GM12878 (cell line): ENCODE measurements at regions not wholly inside any gene's neighbourhood (a gene's known extent, or its start where the extent isn't known, plus 50 kb on each side); places are given as distances from the start of the nearest gene placed in this dataset.

Experiments
- ATAC-seq: fragments of 200-7000 bp; cut with Tn5 transposase; 3 replicates; pipeline ENCODE4 v1.9.1; 2020; ENCODE audit warnings: mild to moderate bottlenecking, moderate library complexity
- BruUV-seq: library from RNA; stranded (reverse); fragments of 400-500 nt; replicated peaks from 2 replicates; lab custom pipeline; 2021; lab: Mats Ljungman, UMichigan
- CTCF ChIA-PET: fragments of 300-600 bp; sonication (Branson Sonifier 250); formaldehyde crosslinking; extraction: SDS; loops from one replicate; lab custom pipeline; 2021; ENCODE audit warnings: inconsistent platforms; lab: Yijun Ruan, JAX
- POLR2A ChIA-PET: fragments of 350-600 bp; formaldehyde crosslinking; extraction: SDS; loops from one replicate; lab custom pipeline; 2021; ENCODE audit warnings: inconsistent platforms; lab: Charles Lee
- RAD21 ChIA-PET: fragments of 300-600 bp; sonication (Branson Sonifier 250); formaldehyde crosslinking; loops from one replicate; lab custom pipeline; 2023; ENCODE audit warnings: antibody characterized with exemption; ENCODE audit not compliant: unreplicated experiment; lab: Charles Lee
- SMC1A ChIA-PET: fragments of 300-600 bp; sonication (Branson Sonifier 250); formaldehyde crosslinking; loops from one replicate; lab custom pipeline; 2023; ENCODE audit not compliant: unreplicated experiment, uncharacterized antibody; lab: Charles Lee
- DNase-seq: peaks from one replicate; pipeline ENCODE4 v3.0.0-alpha.2; 2011; ENCODE audit warnings: low read depth, low spot score
- FAIRE-seq: peaks from 3 replicates; lab custom pipeline; 2011; peaks lifted over from hg19 to GRCh38; lab: Jason Lieb, UNC
- H2AFZ ChIP-seq: 2 replicates; pipeline ENCODE4 v1.6.0; 2011; ENCODE audit warnings: low read depth, low read length, control low read depth; ENCODE audit not compliant: control insufficient read depth
- H3K27ac ChIP-seq: 2 replicates; pipeline ENCODE4 v1.5.1; 2011; ENCODE audit warnings: control low read depth; ENCODE audit not compliant: control insufficient read depth, insufficient read depth
- H3K27me3 ChIP-seq, 2 experiments: replicated peaks in 1 of 2; 2 replicates each; pipeline versions ENCODE4 v1.6.0 to v1.6.1; 2011; ENCODE audit warnings: low read length in 1 of 2; ENCODE audit not compliant: control insufficient read depth in 2 of 2, insufficient read depth in 2 of 2
- H3K36me3 ChIP-seq, 2 experiments: 2 replicates each; pipeline ENCODE4 v1.5.1; 2011; ENCODE audit warnings: low read length in 1 of 2; ENCODE audit not compliant: control insufficient read depth in 2 of 2, insufficient read depth in 2 of 2
- H3K4me1 ChIP-seq: 2 replicates; pipeline ENCODE4 v1.6.1; 2011; ENCODE audit warnings: mild to moderate bottlenecking, low read length, moderate library complexity, mixed read lengths; ENCODE audit not compliant: control insufficient read depth, insufficient read depth
- H3K4me2 ChIP-seq: 2 replicates; pipeline ENCODE4 v1.6.0; 2011; ENCODE audit warnings: control low read depth; ENCODE audit not compliant: control insufficient read depth, insufficient read depth
- H3K4me3 ChIP-seq: fragments of 200-600 bp; sonication (generic); 2 replicates; pipeline ENCODE4 v1.5.1; 2016
- H3K79me2 ChIP-seq: 2 replicates; pipeline ENCODE4 v1.6.0; 2011; ENCODE audit warnings: low read length; ENCODE audit not compliant: control insufficient read depth, insufficient read depth
- H3K9ac ChIP-seq: 2 replicates; pipeline ENCODE4 v1.8.0; 2011; ENCODE audit warnings: low read length, control low read depth, mixed read lengths; ENCODE audit not compliant: control insufficient read depth, insufficient read depth
- H3K9me3 ChIP-seq: replicated peaks from 3 replicates; pipeline ENCODE4 v1.5.1; 2011; ENCODE audit warnings: mild to moderate bottlenecking, low read length; ENCODE audit not compliant: control insufficient read depth, insufficient read depth
- H4K20me1 ChIP-seq: 2 replicates; pipeline ENCODE4 v1.6.0; 2011; ENCODE audit not compliant: control insufficient read depth, insufficient read depth
- EP300 ChIP-seq, 2 experiments: fragments of 150-350 bp in 1 of 2; IDR thresholded peaks; 2 replicates each; pipeline ENCODE4 v1.6.1; 2011 to 2012; ENCODE audit warnings: low read depth in 2 of 2, low read length in 2 of 2, borderline replicate concordance in 1 of 2, improper control_type of control experiment in 1 of 2, inconsistent platforms in 1 of 2; ENCODE audit not compliant: control insufficient read depth in 1 of 2
- IKZF1 ChIP-seq: fragments of 450-650 bp; conservative IDR thresholded peaks from 2 replicates; pipeline ENCODE4 v1.6.1; 2017; ENCODE audit warnings: antibody characterized with exemption, mild to moderate bottlenecking
- JUND ChIP-seq: IDR thresholded peaks from 2 replicates; pipeline ENCODE4 v1.6.1; 2012; ENCODE audit warnings: low read depth, mild to moderate bottlenecking, low read length, improper control_type of control experiment, moderate library complexity
- NFIC ChIP-seq: IDR thresholded peaks from 2 replicates; pipeline ENCODE4 v1.6.1; 2012; ENCODE audit warnings: low read depth, mild to moderate bottlenecking, inconsistent platforms, low read length, moderate library complexity
- POU2F2 ChIP-seq: IDR thresholded peaks from 3 replicates; pipeline ENCODE4 v1.6.1; 2011; ENCODE audit warnings: low read depth, mild to moderate bottlenecking, low read length, borderline replicate concordance
- RCOR1 ChIP-seq: conservative IDR thresholded peaks from 2 replicates; pipeline ENCODE4 v1.6.1; 2012; ENCODE audit warnings: low read depth, low read length, improper control_type of control experiment
- SMC3 ChIP-seq: IDR thresholded peaks from 2 replicates; pipeline ENCODE4 v1.6.1; 2011; ENCODE audit warnings: low read length, improper control_type of control experiment, borderline replicate concordance
- ZNF274 ChIP-seq: IDR thresholded peaks from one replicate; pipeline ENCODE4 v1.8.0; 2011; ENCODE audit not compliant: insufficient read length, insufficient read depth
- WGBS: methylation state at CpG from one replicate; pipeline ENCODE4 v1.1.6; 2016; ENCODE audit warnings: low lambda C conversion rate; ENCODE audit not compliant: insufficient replicate concordance, insufficient coverage; ENCODE audit errors: missing lambda C conversion rate; 5-methylcytosine and 5-hydroxymethylcytosine counted together
- in situ Hi-C: fragments of 300-500 bp; cut with MboI; formaldehyde crosslinking; loops from 9 replicates; pipeline ENCODE4 v1.14.3; 2018; ENCODE audit warnings: mixed read lengths
- intact Hi-C: fragments of 100-400 bp; cut with micrococcal nuclease; formaldehyde crosslinking; loops from one replicate; pipeline ENCODE4 v1.14.2; 2022; ENCODE audit not compliant: unreplicated experiment
- TF ChIP-seq, protein P1 (sequence below): fragments of 450-650 bp; formaldehyde crosslinking; IDR thresholded peaks from 2 replicates; pipeline ENCODE4 v1.5.0; 2022; ENCODE audit warnings: mild to moderate bottlenecking, missing genetic modification characterization
- TF ChIP-seq, protein P2 (sequence below): fragments of 450-650 bp; IDR thresholded peaks from 2 replicates; pipeline ENCODE4 v1.6.1; 2018; ENCODE audit warnings: borderline replicate concordance, mild to moderate bottlenecking; ENCODE audit not compliant: partially characterized antibody
- TF ChIP-seq, protein P3 (sequence below): fragments of 450-650 bp; IDR thresholded peaks from 2 replicates; pipeline ENCODE4 v1.6.1; 2017; ENCODE audit warnings: mild to moderate bottlenecking, low read depth, inconsistent platforms; ENCODE audit not compliant: poor library complexity, severe bottlenecking
- TF ChIP-seq, protein P4 (sequence below): fragments of 450-650 bp; IDR thresholded peaks from 2 replicates; pipeline ENCODE4 v1.6.1; 2016; ENCODE audit warnings: mild to moderate bottlenecking
- TF ChIP-seq, protein P5 (sequence below): fragments of 450-650 bp; IDR thresholded peaks from 2 replicates; pipeline ENCODE4 v1.6.1; 2017; ENCODE audit warnings: low read depth, mild to moderate bottlenecking, moderate library complexity

DNA sequence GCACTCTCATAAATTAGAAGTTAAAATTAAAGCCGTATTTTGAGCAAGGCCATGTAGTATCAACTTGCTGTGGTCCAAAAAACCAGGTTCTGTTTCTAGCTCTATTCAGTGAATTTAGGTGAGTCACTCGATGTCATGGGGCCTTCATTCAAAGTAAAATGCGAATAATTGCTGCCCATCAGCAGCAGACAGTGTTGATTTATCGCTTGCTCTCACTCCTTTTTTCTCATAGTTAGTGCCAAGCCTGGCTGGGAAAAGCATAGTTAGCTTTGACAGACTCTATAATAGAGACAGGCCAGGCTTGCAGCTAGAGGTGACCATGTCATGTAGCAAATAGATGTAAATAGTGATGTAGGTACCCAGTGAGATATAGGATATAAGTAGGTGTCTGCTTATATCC is 136.0 kb downstream of the EDN1 start:
- ATAC-seq (no peak), DNase-seq (no peak), FAIRE-seq (no peak)
- Histone ChIP-seq H3K9me3 (no peaks in the 10 kb centered on the region; the same call in 2 of the 3 replicates), H3K9ac (no peak overlapping the region), H3K79me2 (no peaks in the 10 kb centered on the region), H3K4me2 (no peak overlapping the region), H2AFZ (no peak overlapping the region), H3K4me3 (no peak overlapping the region), H3K27me3 (no peaks in the 10 kb centered on the region), H3K27ac (no peak overlapping the region), H4K20me1 (no peaks in the 10 kb centered on the region), H3K36me3 (no peaks in the 10 kb centered on the region), H3K4me1 (no peaks in the 10 kb centered on the region)
- BruUV-seq: no TSS peak
- POLR2A ChIA-PET: no interaction called here
- RAD21 ChIA-PET: no interaction called here
- CTCF ChIA-PET: no interaction called here
- SMC1A ChIA-PET: no interaction called here
- intact Hi-C loops: no loop called here
- in situ Hi-C loops: no loop called here
- WGBS: 40% methylated on average over 4 of the region's 4 CpGs
- TF ChIP-seq, protein P1, sequence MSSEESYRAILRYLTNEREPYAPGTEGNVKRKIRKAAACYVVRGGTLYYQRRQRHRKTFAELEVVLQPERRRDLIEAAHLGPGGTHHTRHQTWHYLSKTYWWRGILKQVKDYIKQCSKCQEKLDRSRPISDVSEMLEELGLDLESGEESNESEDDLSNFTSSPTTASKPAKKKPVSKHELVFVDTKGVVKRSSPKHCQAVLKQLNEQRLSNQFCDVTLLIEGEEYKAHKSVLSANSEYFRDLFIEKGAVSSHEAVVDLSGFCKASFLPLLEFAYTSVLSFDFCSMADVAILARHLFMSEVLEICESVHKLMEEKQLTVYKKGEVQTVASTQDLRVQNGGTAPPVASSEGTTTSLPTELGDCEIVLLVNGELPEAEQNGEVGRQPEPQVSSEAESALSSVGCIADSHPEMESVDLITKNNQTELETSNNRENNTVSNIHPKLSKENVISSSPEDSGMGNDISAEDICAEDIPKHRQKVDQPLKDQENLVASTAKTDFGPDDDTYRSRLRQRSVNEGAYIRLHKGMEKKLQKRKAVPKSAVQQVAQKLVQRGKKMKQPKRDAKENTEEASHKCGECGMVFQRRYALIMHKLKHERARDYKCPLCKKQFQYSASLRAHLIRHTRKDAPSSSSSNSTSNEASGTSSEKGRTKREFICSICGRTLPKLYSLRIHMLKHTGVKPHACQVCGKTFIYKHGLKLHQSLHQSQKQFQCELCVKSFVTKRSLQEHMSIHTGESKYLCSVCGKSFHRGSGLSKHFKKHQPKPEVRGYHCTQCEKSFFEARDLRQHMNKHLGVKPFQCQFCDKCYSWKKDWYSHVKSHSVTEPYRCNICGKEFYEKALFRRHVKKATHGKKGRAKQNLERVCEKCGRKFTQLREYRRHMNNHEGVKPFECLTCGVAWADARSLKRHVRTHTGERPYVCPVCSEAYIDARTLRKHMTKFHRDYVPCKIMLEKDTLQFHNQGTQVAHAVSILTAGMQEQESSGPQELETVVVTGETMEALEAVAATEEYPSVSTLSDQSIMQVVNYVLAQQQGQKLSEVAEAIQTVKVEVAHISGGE (CRISPR knock-in tag): no peak
- no peak for TF ChIP-seq ZNF274
- TF ChIP-seq RCOR1: no peak
- TF ChIP-seq, protein P2, sequence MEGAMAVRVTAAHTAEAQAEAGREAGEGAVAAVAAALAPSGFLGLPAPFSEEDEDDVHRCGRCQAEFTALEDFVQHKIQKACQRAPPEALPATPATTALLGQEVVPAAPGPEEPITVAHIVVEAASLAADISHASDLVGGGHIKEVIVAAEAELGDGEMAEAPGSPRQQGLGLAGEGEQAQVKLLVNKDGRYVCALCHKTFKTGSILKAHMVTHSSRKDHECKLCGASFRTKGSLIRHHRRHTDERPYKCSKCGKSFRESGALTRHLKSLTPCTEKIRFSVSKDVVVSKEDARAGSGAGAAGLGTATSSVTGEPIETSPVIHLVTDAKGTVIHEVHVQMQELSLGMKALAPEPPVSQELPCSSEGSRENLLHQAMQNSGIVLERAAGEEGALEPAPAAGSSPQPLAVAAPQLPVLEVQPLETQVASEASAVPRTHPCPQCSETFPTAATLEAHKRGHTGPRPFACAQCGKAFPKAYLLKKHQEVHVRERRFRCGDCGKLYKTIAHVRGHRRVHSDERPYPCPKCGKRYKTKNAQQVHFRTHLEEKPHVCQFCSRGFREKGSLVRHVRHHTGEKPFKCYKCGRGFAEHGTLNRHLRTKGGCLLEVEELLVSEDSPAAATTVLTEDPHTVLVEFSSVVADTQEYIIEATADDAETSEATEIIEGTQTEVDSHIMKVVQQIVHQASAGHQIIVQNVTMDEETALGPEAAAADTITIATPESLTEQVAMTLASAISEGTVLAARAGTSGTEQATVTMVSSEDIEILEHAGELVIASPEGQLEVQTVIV: no peak
- TF ChIP-seq EP300 (IDR thresholded peaks at IDR 0.05; ENCODE audit: borderline replicate concordance in 1 of 2, control insufficient read depth in 1 of 2, low read depth in 2 of 2, low read length in 2 of 2): no peak
- TF ChIP-seq SMC3: no peak
- TF ChIP-seq, protein P3, sequence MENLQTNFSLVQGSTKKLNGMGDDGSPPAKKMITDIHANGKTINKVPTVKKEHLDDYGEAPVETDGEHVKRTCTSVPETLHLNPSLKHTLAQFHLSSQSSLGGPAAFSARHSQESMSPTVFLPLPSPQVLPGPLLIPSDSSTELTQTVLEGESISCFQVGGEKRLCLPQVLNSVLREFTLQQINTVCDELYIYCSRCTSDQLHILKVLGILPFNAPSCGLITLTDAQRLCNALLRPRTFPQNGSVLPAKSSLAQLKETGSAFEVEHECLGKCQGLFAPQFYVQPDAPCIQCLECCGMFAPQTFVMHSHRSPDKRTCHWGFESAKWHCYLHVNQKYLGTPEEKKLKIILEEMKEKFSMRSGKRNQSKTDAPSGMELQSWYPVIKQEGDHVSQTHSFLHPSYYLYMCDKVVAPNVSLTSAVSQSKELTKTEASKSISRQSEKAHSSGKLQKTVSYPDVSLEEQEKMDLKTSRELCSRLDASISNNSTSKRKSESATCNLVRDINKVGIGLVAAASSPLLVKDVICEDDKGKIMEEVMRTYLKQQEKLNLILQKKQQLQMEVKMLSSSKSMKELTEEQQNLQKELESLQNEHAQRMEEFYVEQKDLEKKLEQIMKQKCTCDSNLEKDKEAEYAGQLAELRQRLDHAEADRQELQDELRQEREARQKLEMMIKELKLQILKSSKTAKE: no peak
- TF ChIP-seq NFIC: no peak
- TF ChIP-seq JUND: no peak
- TF ChIP-seq, protein P4, sequence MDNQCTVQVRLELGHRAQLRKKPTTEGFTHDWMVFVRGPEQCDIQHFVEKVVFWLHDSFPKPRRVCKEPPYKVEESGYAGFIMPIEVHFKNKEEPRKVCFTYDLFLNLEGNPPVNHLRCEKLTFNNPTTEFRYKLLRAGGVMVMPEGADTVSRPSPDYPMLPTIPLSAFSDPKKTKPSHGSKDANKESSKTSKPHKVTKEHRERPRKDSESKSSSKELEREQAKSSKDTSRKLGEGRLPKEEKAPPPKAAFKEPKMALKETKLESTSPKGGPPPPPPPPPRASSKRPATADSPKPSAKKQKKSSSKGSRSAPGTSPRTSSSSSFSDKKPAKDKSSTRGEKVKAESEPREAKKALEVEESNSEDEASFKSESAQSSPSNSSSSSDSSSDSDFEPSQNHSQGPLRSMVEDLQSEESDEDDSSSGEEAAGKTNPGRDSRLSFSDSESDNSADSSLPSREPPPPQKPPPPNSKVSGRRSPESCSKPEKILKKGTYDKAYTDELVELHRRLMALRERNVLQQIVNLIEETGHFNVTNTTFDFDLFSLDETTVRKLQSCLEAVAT: no peak
- TF ChIP-seq, protein P5, sequence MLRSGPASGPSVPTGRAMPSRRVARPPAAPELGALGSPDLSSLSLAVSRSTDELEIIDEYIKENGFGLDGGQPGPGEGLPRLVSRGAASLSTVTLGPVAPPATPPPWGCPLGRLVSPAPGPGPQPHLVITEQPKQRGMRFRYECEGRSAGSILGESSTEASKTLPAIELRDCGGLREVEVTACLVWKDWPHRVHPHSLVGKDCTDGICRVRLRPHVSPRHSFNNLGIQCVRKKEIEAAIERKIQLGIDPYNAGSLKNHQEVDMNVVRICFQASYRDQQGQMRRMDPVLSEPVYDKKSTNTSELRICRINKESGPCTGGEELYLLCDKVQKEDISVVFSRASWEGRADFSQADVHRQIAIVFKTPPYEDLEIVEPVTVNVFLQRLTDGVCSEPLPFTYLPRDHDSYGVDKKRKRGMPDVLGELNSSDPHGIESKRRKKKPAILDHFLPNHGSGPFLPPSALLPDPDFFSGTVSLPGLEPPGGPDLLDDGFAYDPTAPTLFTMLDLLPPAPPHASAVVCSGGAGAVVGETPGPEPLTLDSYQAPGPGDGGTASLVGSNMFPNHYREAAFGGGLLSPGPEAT: no peak
- TF ChIP-seq POU2F2: no peak
- TF ChIP-seq IKZF1: no peak
